Activated naive CD8-positive, alpha-beta T cell treated with anti-CD3 and anti-CD28 coated beads, Interleukin-2, amount 10 ng/mL, durations not matched to agents 7 days and 5 days (primary cell): ENCODE measurements at regions not wholly inside any gene's neighbourhood (a gene's known extent, or its start where the extent isn't known, plus 50 kb on each side); places are given as distances from the start of the nearest gene placed in this dataset.
"Not testable (repeated sequence)": the region's sequence is repeated elsewhere in the genome, so short reads cannot be mapped to it uniquely, and the experiment has no call there.

Source experiments
- ATAC-seq: fragments of 150-1000 bp; cut with Tn5 transposase; one replicate; pipeline ENCODE4 v1.10.0; 2021; ENCODE audit warnings: low read depth, moderate library complexity
- POLR2A ChIA-PET: fragments of 350-600 bp; sonication (Branson Sonifier 250); formaldehyde crosslinking; loops from one replicate; lab custom pipeline; 2021; ENCODE audit warnings: antibody characterized with exemption; lab: Charles Lee
- DNase-seq: peaks from one replicate; pipeline ENCODE4 v3.0.0; 2021
- H3K27ac Mint-ChIP-seq: one replicate; pipeline ENCODE4 v1.8.0; 2022; ENCODE audit warnings: mild to moderate bottlenecking, mixed read lengths
- H3K27me3 Mint-ChIP-seq: one replicate; pipeline ENCODE4 v1.8.0; 2022; ENCODE audit warnings: mild to moderate bottlenecking, moderate library complexity, mixed read lengths
- H3K36me3 Mint-ChIP-seq: one replicate; pipeline ENCODE4 v1.8.0; 2021; ENCODE audit warnings: mild to moderate bottlenecking, mixed read lengths
- H3K4me1 Mint-ChIP-seq: one replicate; pipeline ENCODE4 v1.8.0; 2021; ENCODE audit warnings: mixed read lengths
- H3K4me3 Mint-ChIP-seq: one replicate; pipeline ENCODE4 v1.8.0; 2022; ENCODE audit warnings: mild to moderate bottlenecking, moderate library complexity, mixed read lengths
- H3K9me3 Mint-ChIP-seq: one replicate; pipeline ENCODE4 v1.8.0; 2021; ENCODE audit warnings: mixed read lengths

- Mint-ChIP-seq H3K9me3 (no peaks in the 10 kb centered on the region), H3K4me3 (no peak overlapping the region), H3K36me3 (no peaks in the 10 kb centered on the region), H3K4me1 (no peaks in the 10 kb centered on the region), H3K27ac (no peak overlapping the region), H3K27me3 (no peaks in the 10 kb centered on the region)
- DNase-seq = no peak
- no peak for ATAC-seq
- POLR2A ChIA-PET = no interaction called here
Observed at GRCh38 chr5:92019376-92019990, 636.4 kb upstream of the ARRDC3 start.

GRCh38 chr5:92017776-92018175 is 634.7 kb upstream of the ARRDC3 start:
- DNase-seq = no peak
- no peaks in the 10 kb centered on the region for H3K36me3 Mint-ChIP-seq
- H3K4me3 Mint-ChIP-seq = no peak overlapping the region
- no peaks in the 10 kb centered on the region for H3K27me3 Mint-ChIP-seq
- H3K27ac Mint-ChIP-seq = no peak overlapping the region
- H3K9me3 Mint-ChIP-seq = no peaks in the 10 kb centered on the region
- ATAC-seq = no peak
- POLR2A ChIA-PET = no interaction called here
- H3K4me1 Mint-ChIP-seq = no peaks in the 10 kb centered on the region

- H3K27me3 Mint-ChIP-seq, DNase-seq, H3K27ac Mint-ChIP-seq, H3K36me3 Mint-ChIP-seq, H3K4me3 Mint-ChIP-seq, H3K9me3 Mint-ChIP-seq, POLR2A ChIA-PET, H3K4me1 Mint-ChIP-seq, ATAC-seq: not testable (repeated sequence)
Observed at GRCh38 chr5:92011845-92012244, 628.7 kb upstream of the ARRDC3 start.

GRCh38 chr5:92003806-92004205 is 620.7 kb upstream of the ARRDC3 start:
- H3K9me3 Mint-ChIP-seq = no peaks in the 10 kb centered on the region
- H3K36me3 Mint-ChIP-seq = no peaks in the 10 kb centered on the region
- H3K27me3 Mint-ChIP-seq = no peaks in the 10 kb centered on the region
- no peaks in the 10 kb centered on the region for H3K4me1 Mint-ChIP-seq
- ATAC-seq (no peak), DNase-seq (no peak)
- POLR2A ChIA-PET = no interaction called here
- H3K4me3 Mint-ChIP-seq = no peak overlapping the region
- no peak overlapping the region for H3K27ac Mint-ChIP-seq

- Mint-ChIP-seq H3K27me3 (no peaks in the 10 kb centered on the region), H3K4me3 (no peak overlapping the region), H3K27ac (no peak overlapping the region), H3K4me1 (no peaks in the 10 kb centered on the region), H3K36me3 (no peaks in the 10 kb centered on the region), H3K9me3 (no peaks in the 10 kb centered on the region)
- POLR2A ChIA-PET = no interaction called here
- ATAC-seq = no peak
- DNase-seq = no peak
Observed at GRCh38 chr5:92002721-92003274, 619.7 kb upstream of the ARRDC3 start.

GRCh38 chr5:91998774-91999173 is 615.7 kb upstream of the ARRDC3 start:
- Mint-ChIP-seq H3K27ac (no peak overlapping the region), H3K4me3 (no peak overlapping the region), H3K27me3 (no peaks in the 10 kb centered on the region), H3K9me3 (no peaks in the 10 kb centered on the region), H3K4me1 (no peaks in the 10 kb centered on the region), H3K36me3 (no peaks in the 10 kb centered on the region)
- POLR2A ChIA-PET = no interaction called here
- ATAC-seq = no peak
- no peak for DNase-seq

- Mint-ChIP-seq H3K27ac (no peak overlapping the region), H3K4me3 (no peak overlapping the region), H3K27me3 (no peaks in the 10 kb centered on the region), H3K4me1 (no peaks in the 10 kb centered on the region), H3K36me3 (no peaks in the 10 kb centered on the region), H3K9me3 (no peaks in the 10 kb centered on the region)
- POLR2A ChIA-PET = no interaction called here
- no peak for DNase-seq
- ATAC-seq = no peak
Observed at GRCh38 chr5:91983869-91984268, 600.8 kb upstream of the ARRDC3 start.

GRCh38 chr5:91978221-91978882 is 595.2 kb upstream of the ARRDC3 start:
- Mint-ChIP-seq H3K4me1 (no peaks in the 10 kb centered on the region), H3K36me3 (no peaks in the 10 kb centered on the region), H3K9me3 (no peaks in the 10 kb centered on the region), H3K4me3 (no peak overlapping the region), H3K27ac (no peak overlapping the region), H3K27me3 (no peaks in the 10 kb centered on the region)
- ATAC-seq (no peak), DNase-seq (no peak)
- POLR2A ChIA-PET = no interaction called here

GRCh38 chr5:91977579-91977978 is 594.5 kb upstream of the ARRDC3 start:
- Mint-ChIP-seq H3K27ac (no peak overlapping the region), H3K4me1 (no peaks in the 10 kb centered on the region), H3K9me3 (no peaks in the 10 kb centered on the region), H3K27me3 (no peaks in the 10 kb centered on the region), H3K36me3 (no peaks in the 10 kb centered on the region), H3K4me3 (no peak overlapping the region)
- DNase-seq (no peak), ATAC-seq (no peak)
- POLR2A ChIA-PET = no interaction called here

- POLR2A ChIA-PET = no interaction called here
- Mint-ChIP-seq H3K27me3 (no peaks in the 10 kb centered on the region), H3K27ac (no peak overlapping the region), H3K36me3 (no peaks in the 10 kb centered on the region), H3K9me3 (no peaks in the 10 kb centered on the region), H3K4me3 (no peak overlapping the region), H3K4me1 (no peaks in the 10 kb centered on the region)
- ATAC-seq (no peak), DNase-seq (no peak)
Observed at GRCh38 chr5:91976451-91976850, 593.3 kb upstream of the ARRDC3 start.

- POLR2A ChIA-PET = no interaction called here
- Mint-ChIP-seq H3K9me3 (no peaks in the 10 kb centered on the region), H3K27me3 (no peaks in the 10 kb centered on the region), H3K27ac (no peak overlapping the region), H3K36me3 (no peaks in the 10 kb centered on the region), H3K4me3 (no peak overlapping the region), H3K4me1 (no peaks in the 10 kb centered on the region)
- no peak for DNase-seq
- ATAC-seq = no peak
Observed at GRCh38 chr5:91963166-91963565, 580.0 kb upstream of the ARRDC3 start.

GRCh38 chr5:91957666-91958065 is 574.5 kb upstream of the ARRDC3 start:
- Mint-ChIP-seq H3K9me3 (no peaks in the 10 kb centered on the region), H3K27me3 (no peaks in the 10 kb centered on the region)

GRCh38 chr5:91956738-91957137 is 573.6 kb upstream of the ARRDC3 start:
- POLR2A ChIA-PET = no interaction called here
- Mint-ChIP-seq H3K4me1 (no peaks in the 10 kb centered on the region), H3K4me3 (no peak overlapping the region), H3K9me3 (no peaks in the 10 kb centered on the region), H3K27me3 (no peaks in the 10 kb centered on the region), H3K27ac (no peak overlapping the region), H3K36me3 (no peaks in the 10 kb centered on the region)
- ATAC-seq = no peak
- DNase-seq = no peak

More at GRCh38 chr5:91957666-91958065, 574.5 kb upstream of the ARRDC3 start:
- ATAC-seq = no peak
- no peaks in the 10 kb centered on the region for H3K36me3 Mint-ChIP-seq
- no peak for DNase-seq
- H3K4me3 Mint-ChIP-seq = no peak overlapping the region
- H3K4me1 Mint-ChIP-seq = no peaks in the 10 kb centered on the region
- POLR2A ChIA-PET = no interaction called here
- no peak overlapping the region for H3K27ac Mint-ChIP-seq

GRCh38 chr5:91955610-91956009 is 572.5 kb upstream of the ARRDC3 start:
- ATAC-seq = no peak
- H3K4me3 Mint-ChIP-seq = no peak overlapping the region
- H3K36me3 Mint-ChIP-seq = no peaks in the 10 kb centered on the region
- no peaks in the 10 kb centered on the region for H3K4me1 Mint-ChIP-seq
- no peak overlapping the region for H3K27ac Mint-ChIP-seq
- no peaks in the 10 kb centered on the region for H3K9me3 Mint-ChIP-seq
- DNase-seq = no peak
- POLR2A ChIA-PET = no interaction called here
- no peaks in the 10 kb centered on the region for H3K27me3 Mint-ChIP-seq
